Fibroblast of pulmonary artery (primary cell): ENCODE measurements at regions not wholly inside any gene's neighbourhood (a gene's known extent, or its start where the extent isn't known, plus 50 kb on each side); places are given as distances from the start of the nearest gene placed in this dataset.

ENCODE experiments used
- DNase-seq: peaks from one replicate; pipeline ENCODE4 v3.0.0-alpha.2; 2010; ENCODE audit warnings: low read depth
- H3K4me3 ChIP-seq: replicated peaks from 2 replicates; pipeline ENCODE4 v1.5.1; 2011; ENCODE audit warnings: low read depth, mild to moderate bottlenecking, control low read depth, low read length, moderate library complexity
- TF ChIP-seq, protein P1 (sequence below): IDR thresholded peaks from 2 replicates; pipeline ENCODE4 v1.5.1; 2011; ENCODE audit warnings: mild to moderate bottlenecking, control low read depth, low read length, inconsistent platforms; ENCODE audit errors: missing control alignments

- no peak for DNase-seq
- H3K4me3 ChIP-seq, result no peak overlapping the region
- TF ChIP-seq, protein P1, sequence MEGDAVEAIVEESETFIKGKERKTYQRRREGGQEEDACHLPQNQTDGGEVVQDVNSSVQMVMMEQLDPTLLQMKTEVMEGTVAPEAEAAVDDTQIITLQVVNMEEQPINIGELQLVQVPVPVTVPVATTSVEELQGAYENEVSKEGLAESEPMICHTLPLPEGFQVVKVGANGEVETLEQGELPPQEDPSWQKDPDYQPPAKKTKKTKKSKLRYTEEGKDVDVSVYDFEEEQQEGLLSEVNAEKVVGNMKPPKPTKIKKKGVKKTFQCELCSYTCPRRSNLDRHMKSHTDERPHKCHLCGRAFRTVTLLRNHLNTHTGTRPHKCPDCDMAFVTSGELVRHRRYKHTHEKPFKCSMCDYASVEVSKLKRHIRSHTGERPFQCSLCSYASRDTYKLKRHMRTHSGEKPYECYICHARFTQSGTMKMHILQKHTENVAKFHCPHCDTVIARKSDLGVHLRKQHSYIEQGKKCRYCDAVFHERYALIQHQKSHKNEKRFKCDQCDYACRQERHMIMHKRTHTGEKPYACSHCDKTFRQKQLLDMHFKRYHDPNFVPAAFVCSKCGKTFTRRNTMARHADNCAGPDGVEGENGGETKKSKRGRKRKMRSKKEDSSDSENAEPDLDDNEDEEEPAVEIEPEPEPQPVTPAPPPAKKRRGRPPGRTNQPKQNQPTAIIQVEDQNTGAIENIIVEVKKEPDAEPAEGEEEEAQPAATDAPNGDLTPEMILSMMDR, result no peak
Observed at GRCh38 chr6:126614642-126615504, 275.0 kb downstream of the CENPW start.

DNA sequence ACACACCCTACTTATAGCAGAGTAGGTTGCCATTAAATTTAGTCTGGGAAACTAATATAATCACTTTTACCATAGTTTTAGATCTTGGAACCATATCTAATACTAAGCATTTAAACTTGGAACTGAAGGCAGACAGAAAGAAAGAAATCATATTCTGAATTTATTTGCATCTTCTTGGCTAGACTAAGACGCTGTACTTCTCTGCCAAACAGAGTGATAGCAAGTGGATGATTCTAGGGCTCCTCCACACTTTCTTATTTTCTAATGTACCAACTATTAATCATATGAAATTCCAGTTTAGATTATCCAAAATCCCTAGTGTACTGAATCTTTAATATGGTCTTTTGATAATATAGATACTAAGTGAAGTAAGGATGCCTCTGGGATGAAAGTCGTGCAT, 277.0 kb downstream of the CENPW start:
- H3K4me3 ChIP-seq, result no peak overlapping the region
- no peak for DNase-seq
- TF ChIP-seq, protein P1, result no peak

DNA sequence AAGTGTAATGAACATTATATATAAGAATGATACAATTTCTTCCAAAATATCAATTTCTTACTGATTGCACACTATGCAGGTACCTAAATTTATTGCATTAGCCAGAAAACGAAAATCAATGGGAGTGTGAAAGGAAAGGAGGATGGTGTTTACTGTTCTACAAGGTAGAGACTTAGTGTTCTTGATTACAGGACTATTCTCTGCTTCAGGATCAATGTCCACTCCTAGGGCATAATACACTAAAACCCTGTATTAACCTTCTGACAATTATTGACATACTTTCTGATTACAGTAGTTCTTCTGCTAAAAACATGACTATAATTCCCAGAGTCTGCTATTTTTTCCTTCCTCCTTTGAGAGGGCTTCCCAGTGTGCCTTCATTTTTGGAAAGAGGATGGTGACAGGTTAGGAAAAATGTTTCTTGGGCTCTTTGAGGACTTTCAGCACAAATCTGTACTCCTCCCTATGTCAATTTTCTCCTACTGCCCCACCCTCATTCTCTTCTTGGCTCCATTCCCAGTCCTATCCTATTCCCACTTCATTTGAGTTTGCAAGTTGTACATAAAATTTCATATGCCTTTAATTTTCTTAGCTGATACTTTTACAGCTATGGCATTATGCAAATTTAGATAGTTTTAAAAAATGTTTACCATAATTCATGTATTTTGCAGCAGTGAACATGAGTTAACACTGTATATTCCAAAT, 278.9 kb downstream of the CENPW start:
- TF ChIP-seq, protein P1, result no peak
- no peak overlapping the region for H3K4me3 ChIP-seq
- no peak for DNase-seq

GRCh38 chr6:126620719-126621118, 280.8 kb downstream of the CENPW start:
- TF ChIP-seq, protein P1, result no peak
- H3K4me3 ChIP-seq, result no peak overlapping the region
- no peak for DNase-seq

DNA sequence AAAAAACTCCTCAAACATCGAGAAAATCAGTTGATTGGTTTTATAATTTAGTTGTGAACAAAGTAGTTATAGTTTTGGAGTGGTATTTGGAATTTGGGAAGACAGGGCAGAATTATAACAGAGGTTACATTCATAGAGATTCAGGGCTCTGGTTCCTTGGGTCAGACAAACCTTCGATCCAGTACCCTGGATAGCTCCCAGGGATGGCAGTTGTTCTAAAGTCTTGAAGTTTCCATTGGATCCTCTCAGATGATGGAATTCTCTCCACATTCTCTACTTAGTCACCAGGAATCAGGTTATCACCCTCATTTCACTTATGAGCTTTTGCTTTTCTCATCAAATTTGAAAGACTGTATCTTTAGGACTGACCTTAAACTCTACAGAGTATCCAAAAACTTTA, 285.1 kb downstream of the CENPW start:
- H3K4me3 ChIP-seq, result no peak overlapping the region
- DNase-seq, result peak; percentile 65
- TF ChIP-seq, protein P1, result no peak

GRCh38 chr6:126628125-126628524, 288.2 kb downstream of the CENPW start:
- H3K4me3 ChIP-seq, result no peak overlapping the region
- TF ChIP-seq, protein P1, result no peak
- no peak for DNase-seq

DNA sequence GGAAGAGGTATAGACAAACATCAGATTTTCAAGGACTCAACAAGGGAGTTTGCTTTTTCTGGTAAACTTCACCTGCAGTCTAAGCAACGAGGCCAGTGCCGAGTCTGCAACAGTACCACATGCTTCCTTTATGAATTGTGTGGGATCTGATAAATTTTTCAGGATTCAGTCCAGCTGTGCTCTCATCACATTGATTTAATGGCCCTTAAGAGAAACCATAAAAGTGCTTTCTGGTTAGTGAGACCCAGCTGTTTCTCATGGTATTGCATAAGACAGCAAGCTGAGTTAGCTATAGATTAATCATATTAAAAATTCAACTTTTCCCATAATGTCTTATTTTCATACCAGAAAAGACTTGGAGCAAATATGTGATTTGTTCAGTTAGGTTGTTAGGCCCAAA, 291.4 kb downstream of the CENPW start:
- peak; percentile 9 for DNase-seq
- no peak overlapping the region for H3K4me3 ChIP-seq
- TF ChIP-seq, protein P1, result no peak
